Astrocyte of the spinal cord (primary cell): ENCODE measurements at regions not wholly inside any gene's neighbourhood (a gene's known extent, or its start where the extent isn't known, plus 50 kb on each side); places are given as distances from the start of the nearest gene placed in this dataset.

Experiments used
- DNase-seq: peaks from one replicate; pipeline ENCODE4 v3.0.0; 2011; ENCODE audit warnings: low read depth, low spot score
- H3K4me3 ChIP-seq: 2 replicates; pipeline ENCODE4 v1.5.1; 2011; ENCODE audit warnings: low read depth, mild to moderate bottlenecking, low read length, moderate library complexity
- CTCF ChIP-seq: IDR thresholded peaks from 2 replicates; pipeline ENCODE4 v1.5.1; 2012; ENCODE audit warnings: low read depth, mild to moderate bottlenecking, low read length, inconsistent platforms
- in situ Hi-C: cut with HindIII; loops from 2 replicates; pipeline ENCODE4 v1.10.0; 2017; ENCODE audit warnings: low sequenced_read_pairs

- DNase-seq: no peak
- no peak overlapping the region for H3K4me3 ChIP-seq
- in situ Hi-C loops: no loop called here
- no peak for TF ChIP-seq CTCF
These were observed 324.0 kb downstream of the ELAVL2 start for GRCh38 chr9:23502004-23502403.

GRCh38 chr9:23522952-23523351 lies 303.1 kb downstream of the ELAVL2 start:
- no peak for TF ChIP-seq CTCF
- H3K4me3 ChIP-seq: no peak overlapping the region
- in situ Hi-C loops: no loop called here
- DNase-seq: no peak

GRCh38 chr9:23524607-23525155 lies 301.4 kb downstream of the ELAVL2 start:
- DNase-seq: peak; percentile 65
- H3K4me3 ChIP-seq: no peak overlapping the region
- in situ Hi-C loops: no loop called here
- no peak for TF ChIP-seq CTCF

DNA sequence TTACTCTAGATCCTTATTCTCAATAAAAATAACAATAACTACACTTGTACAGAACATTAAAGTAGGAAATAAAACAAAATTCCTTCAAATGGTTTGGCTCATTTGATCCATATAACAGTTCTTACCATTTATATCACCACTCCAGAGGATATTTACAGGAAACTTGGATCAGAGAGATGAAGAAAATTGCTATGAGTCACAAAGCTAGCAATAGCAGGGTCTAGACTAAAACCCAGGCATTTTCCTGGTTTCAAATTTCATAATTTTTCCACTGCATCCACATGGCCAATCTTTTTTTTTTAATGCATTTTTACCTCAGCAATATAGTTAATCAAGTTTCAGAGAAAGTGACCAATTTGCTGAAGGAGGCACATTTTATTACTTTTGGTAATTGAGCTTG lies 299.2 kb downstream of the ELAVL2 start:
- peak; percentile 57 for DNase-seq
- H3K4me3 ChIP-seq: no peak overlapping the region
- TF ChIP-seq CTCF: no peak
- in situ Hi-C loops: no loop called here

- in situ Hi-C loops: no loop called here
- TF ChIP-seq CTCF: no peak
- no peak for DNase-seq
- H3K4me3 ChIP-seq: no peak overlapping the region
These were observed 293.8 kb downstream of the ELAVL2 start for GRCh38 chr9:23532282-23532681.

DNA sequence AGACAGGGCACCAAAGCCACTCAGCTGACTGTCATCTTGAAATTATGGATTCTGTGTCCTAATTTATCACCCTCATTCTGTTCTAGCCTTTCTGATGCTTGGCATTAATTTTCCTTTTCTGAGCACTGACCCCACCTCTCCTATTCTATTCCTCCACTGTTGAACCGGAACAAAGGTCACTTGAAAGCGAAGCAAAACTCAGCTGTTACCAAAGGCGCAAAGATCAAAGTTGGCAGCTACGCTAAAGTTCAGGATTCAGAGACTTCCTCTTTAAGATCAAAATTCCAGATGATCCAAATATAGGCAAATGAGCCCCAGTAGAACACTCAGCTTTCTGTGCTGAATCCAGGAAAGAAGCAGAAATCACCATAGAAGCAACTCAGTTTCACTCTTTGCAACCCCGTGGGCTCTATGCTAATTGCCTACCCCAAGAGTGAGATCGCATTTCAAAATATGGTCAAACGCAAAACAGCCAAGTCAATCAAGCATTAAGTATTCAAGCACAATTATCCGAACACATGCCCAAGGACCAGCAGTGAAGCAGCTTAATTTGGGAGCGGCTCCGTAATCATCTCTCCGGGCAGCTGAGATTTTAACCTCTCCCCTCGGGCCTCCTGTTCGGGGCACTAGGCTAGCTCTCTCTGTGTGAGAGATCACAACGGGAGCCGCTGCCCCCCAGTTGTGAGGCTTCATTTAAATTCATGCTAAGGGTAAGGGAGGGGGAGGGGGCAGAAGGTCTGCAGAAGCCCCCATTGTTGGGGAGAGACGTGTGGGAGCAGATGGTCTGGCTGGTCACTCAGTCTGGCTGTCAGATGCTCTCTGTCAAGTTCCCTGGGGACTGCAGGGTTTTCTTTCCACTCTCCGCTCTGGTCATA lies 288.6 kb downstream of the ELAVL2 start:
- H3K4me3 ChIP-seq: no peak overlapping the region
- TF ChIP-seq CTCF: no peak
- DNase-seq: no peak
- in situ Hi-C loops: no loop called here
